ENCODE measurements at regions not wholly inside any gene's neighbourhood (a gene's known extent, or its start where the extent isn't known, plus 50 kb on each side); places are given as distances from the start of the nearest gene placed in this dataset.

DNA sequence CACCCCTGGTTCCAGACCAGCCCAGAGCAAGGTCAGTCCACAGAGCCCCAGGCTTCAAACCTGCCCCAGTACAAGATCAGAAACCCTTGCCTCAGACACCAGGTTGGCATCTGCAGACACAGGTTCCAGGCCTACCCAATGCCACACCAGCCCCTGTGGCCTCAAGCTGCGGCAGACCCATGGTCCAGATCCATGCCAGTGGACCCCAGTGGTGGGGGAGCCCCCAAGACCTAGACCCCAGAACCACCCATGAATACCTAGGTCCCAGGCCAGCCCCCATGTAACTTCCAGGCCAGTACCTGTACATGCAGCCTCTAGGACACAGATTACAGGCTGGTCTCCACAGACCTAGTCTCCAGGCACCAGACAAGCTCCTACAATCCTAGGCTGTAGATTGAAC, 1019.3 kb downstream of the JRKL start:
- TF ChIP-seq, protein P1, sequence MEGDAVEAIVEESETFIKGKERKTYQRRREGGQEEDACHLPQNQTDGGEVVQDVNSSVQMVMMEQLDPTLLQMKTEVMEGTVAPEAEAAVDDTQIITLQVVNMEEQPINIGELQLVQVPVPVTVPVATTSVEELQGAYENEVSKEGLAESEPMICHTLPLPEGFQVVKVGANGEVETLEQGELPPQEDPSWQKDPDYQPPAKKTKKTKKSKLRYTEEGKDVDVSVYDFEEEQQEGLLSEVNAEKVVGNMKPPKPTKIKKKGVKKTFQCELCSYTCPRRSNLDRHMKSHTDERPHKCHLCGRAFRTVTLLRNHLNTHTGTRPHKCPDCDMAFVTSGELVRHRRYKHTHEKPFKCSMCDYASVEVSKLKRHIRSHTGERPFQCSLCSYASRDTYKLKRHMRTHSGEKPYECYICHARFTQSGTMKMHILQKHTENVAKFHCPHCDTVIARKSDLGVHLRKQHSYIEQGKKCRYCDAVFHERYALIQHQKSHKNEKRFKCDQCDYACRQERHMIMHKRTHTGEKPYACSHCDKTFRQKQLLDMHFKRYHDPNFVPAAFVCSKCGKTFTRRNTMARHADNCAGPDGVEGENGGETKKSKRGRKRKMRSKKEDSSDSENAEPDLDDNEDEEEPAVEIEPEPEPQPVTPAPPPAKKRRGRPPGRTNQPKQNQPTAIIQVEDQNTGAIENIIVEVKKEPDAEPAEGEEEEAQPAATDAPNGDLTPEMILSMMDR (IDR thresholded peaks at IDR 0.05; ENCODE audit: extremely low read depth in 1 of 2, insufficient read depth in 1 of 2, low read depth in 1 of 2, low read length in 2 of 2), result no peak
- TF ChIP-seq EZH2 (IDR thresholded peaks at IDR 0.05; ENCODE audit: borderline replicate concordance, low read depth, low read length, severe bottlenecking), result no peak
- no peak for TF ChIP-seq POLR2A (IDR thresholded peaks at IDR 0.05; ENCODE audit: low read depth, low read length)
- TF ChIP-seq, protein P2, sequence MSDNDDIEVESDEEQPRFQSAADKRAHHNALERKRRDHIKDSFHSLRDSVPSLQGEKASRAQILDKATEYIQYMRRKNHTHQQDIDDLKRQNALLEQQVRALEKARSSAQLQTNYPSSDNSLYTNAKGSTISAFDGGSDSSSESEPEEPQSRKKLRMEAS (IDR thresholded peaks at IDR 0.05; ENCODE audit: insufficient read depth, insufficient read length), result no peak

Data from endothelial cell of umbilical vein (primary cell).